HG03025 (cell line): ENCODE measurements at regions not wholly inside any gene's neighbourhood (a gene's known extent, or its start where the extent isn't known, plus 50 kb on each side); places are given as distances from the start of the nearest gene placed in this dataset.

Experiments
- ATAC-seq: cut with Tn5 transposase; IDR thresholded peaks from one replicate; pipeline ENCODE4 v1.9.1; 2021; ENCODE audit warnings: mild to moderate bottlenecking, moderate library complexity; ENCODE audit not compliant: unreplicated experiment, low FRiP score

DNA sequence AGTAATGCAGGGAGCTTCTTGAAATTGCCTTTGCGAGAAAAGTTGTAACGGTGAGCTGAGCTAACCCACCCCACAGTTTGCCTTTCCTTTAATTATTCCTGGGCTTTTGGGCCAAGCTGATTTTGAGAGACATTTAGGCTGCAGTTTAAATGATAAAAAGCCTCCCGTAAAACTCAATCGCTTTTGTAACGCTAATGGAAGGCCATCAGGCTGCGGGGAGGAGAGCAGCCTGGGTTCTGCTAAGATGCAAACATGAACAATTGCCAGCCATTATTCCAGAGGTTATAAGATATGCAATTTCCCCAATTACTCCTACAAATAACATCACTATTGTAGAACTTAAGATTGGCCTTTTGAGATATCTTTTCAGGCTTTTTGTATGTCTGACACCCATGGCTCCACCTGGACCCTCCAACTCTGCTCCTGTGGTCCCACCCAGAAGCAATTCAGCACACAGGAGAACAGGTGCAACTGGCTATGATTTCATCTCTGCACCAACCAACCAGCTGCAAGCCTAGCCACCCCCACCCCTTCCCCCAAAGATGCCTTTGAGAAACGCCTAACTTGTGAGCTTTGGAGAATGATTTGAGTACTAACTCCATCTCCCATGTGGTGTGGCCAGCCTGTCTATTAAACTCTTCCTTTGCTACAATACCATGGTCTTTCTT is 108.2 kb upstream of the FAM9C start:
- ATAC-seq = no peak

- ATAC-seq = no peak
These were observed 107.6 kb upstream of the FAM9C start for GRCh38 chrX:13151828-13152517.

DNA sequence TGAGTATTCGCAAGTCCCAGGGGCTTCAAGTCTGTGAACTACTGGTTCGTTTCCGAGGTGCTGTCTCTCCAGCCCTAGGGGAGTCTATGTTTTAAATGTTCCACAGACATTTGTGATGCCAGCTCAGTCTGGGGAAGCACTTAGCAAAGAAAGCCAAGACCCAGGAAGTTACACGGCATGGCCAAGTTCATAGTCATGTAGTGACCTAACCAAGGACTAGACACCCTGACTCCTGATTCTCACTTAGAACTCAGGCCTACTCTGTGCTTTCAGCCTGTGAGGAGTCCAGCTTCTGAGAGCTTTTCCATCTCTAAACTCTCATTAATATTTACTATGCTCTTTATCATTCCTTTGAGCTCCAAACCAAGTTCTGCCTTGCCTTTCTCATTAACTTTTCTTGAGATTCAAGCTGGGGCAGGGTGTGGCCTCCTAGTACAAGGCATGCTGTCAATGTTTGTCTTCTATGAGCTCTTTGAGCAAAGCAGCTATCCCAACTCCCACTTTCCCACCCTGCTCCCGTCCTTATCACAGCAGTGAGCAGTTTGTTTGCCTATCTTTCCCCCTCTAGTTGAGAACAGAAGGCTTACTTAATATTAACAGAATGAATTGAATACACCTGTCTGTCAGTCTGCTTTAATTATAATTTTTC is 105.4 kb upstream of the FAM9C start:
- no peak for ATAC-seq

DNA sequence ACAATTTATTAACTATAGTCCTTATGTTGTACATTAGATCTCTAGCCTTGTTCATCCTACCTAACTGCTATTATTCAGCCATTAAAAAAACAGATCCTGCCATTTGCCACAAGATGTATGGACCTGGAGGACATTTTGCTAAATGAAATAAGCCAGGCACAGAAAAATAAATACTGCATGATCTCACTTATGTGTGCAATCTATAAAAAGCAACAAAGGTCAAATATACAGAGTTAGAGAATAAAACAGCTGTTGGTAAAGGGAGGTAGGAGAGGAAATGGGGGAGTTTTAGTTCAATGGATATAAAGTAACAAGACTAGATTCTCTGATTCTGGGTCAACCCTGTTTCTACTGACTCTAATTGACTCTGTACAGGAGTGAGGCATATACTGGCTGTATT is 103.3 kb upstream of the FAM9C start:
- ATAC-seq = no peak

DNA sequence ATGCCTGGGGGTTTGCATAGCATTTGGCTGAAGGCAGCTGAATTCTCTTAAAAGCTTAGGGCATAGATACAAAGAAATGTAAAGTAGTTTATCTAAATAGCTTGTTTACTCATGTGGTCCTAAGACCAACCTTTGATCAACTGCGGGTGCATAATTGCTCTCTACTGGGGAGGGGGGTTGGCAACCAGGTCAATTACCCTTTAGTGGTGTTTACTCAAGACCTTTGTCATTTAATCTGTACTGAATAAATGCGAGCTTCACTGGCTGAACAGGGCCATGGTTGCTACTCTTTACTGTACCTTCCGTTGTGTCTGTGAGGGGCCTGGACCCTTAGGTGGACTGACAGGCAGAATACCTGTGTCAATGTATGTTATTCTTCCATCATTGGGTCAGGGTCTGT is 102.7 kb upstream of the FAM9C start:
- no peak for ATAC-seq

GRCh38 chrX:13144927-13145655 is 100.7 kb upstream of the FAM9C start:
- no peak for ATAC-seq

DNA sequence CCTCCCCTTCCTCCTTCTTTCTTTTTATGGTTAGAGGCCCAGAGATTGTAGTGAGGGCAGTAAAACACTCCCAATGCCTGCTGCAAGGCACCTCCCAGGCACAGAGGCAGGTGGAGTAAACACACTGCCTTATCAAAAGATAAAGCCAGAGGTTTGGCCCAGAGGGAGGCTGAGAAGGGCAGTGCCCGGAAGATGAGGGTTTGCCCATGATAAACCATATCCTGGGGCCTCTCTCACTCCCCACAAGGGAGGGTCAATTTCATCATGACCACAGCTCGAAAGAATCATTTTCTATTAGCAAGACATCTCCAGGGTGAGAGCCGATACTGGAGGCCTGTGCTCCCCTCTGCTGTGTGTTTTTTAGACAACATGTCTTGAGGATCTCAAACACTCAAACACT is 98.5 kb upstream of the FAM9C start:
- no peak for ATAC-seq

- ATAC-seq = no peak
These were observed 95.6 kb upstream of the FAM9C start for GRCh38 chrX:13140007-13140406.

GRCh38 chrX:13131396-13132137 is 87.1 kb upstream of the FAM9C start:
- ATAC-seq = no peak

DNA sequence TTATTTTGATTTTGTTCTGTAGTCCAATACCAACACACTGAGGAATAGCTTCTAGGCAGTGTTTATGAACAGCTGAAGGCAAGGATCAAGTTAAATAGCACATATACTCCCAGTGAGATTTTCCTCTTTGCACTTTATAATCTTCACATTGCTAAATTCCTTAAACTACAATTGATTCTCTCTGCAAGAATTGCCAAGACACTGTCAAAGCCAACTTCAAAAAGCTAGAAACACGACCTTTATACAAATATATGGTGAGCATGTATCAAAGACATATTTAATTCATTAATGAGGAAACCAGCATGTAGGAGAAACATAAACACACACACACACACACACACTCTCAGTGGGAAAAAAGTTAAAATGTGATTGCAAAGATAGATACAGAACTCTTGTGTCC is 86.4 kb upstream of the FAM9C start:
- ATAC-seq = no peak

DNA sequence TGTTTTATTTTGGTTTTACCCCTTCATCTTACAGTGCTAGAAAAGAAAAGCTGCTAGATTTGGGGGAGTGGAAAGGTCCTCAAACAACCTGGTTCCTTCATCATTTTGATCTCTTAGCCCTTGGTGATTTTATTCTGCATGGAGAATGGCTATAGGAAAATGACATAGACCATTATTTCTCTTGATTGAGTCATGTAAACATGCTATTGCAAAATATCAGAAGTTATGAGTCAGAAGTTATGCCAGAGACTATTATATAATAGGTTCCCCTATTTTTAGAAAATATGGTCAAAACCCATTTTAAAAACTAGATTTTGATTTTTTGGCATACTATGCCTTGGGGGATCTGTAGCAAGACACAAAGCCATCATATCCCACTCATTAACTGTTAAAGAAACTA is 83.7 kb upstream of the FAM9C start:
- no peak for ATAC-seq

DNA sequence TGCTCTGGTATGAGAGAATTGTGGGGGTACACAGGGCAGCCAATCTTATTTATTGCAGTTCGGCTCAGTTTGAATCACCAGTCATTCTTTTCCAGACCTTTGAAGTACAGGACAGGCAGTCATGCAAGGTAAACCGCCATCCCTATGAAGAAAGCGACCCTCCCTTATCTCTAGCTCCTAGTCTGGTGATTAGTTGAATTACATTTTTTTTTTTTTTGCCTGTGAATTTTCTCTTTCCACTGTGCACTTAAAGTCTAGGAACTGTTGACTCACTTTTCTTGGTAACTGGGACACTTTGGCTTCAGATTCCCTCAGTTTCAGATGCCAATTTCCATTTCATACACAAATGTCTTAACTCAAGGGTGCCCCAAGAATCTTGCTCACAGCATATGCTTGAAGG is 82.4 kb upstream of the FAM9C start:
- ATAC-seq = no peak

- ATAC-seq = no peak
These were observed 80.8 kb upstream of the FAM9C start for GRCh38 chrX:13125188-13125587.

DNA sequence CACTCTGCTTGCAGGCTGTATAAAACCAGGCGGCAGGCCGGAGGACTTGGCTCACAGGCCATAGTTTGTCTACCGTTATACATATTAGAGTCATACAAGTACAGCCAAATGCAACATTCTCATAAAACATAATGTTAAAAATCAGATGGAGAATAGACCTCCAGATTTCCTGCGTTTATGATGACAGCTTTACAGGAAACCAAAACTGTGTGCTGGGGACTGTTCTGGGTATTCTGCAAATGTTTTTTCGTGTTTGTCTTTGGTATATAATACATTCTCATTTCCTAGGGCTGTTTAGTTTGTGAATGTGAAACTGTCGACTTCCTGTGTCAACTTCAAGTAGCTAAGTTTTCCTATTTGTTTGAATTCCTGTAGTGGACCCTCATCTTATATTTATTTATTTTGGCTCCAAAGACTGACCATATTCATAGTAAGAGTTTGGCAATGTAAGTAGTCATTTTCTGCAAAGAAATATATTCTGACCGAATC is 79.5 kb upstream of the FAM9C start:
- no peak for ATAC-seq

DNA sequence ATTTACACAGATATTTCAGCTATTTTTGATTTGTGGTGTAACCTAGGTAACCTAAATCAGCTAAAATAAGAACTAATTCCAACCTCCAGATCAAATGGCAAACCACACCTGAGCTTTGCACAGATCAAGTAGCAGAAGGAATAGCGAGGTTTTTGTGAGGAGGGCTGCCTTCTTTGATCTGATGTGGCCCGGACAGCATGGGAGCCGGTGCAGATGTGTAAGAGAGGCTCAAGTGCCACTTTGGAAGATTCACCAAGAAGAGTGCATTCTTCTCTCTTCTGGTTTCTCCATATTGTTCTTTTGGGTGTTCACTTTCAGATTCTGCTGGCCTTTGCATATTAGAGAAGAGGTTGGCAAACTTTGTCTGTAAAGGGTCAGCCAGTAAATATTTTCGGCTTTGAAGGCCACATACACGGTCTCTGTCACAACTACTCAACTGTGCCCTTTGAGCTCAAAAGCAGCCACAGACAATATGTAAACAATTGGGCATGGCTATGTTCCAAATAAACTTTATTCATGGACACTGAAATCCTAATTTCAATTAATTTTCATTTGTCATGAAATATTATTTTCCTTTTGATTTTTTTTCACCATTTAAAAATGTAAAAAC is 78.9 kb upstream of the FAM9C start:
- no peak for ATAC-seq

- ATAC-seq = no peak
These were observed 76.7 kb upstream of the FAM9C start for GRCh38 chrX:13121020-13121555.

- ATAC-seq = no peak
These were observed 75.6 kb upstream of the FAM9C start for GRCh38 chrX:13120017-13120416.

- ATAC-seq = no peak
These were observed 75.0 kb upstream of the FAM9C start for GRCh38 chrX:13119386-13119785.

- no peak for ATAC-seq
These were observed 70.9 kb upstream of the FAM9C start for GRCh38 chrX:13115146-13115855.
